ENCODE measurements at regions not wholly inside any gene's neighbourhood (a gene's known extent, or its start where the extent isn't known, plus 50 kb on each side); places are given as distances from the start of the nearest gene placed in this dataset.
"Not testable (repeated sequence)": the region's sequence is repeated elsewhere in the genome, so short reads cannot be mapped to it uniquely, and the experiment has no call there.

GRCh38 chr1:222415441-222415840 is 132.5 kb downstream of the HHIPL2 start:
- DNase-seq, result no peak

GRCh38 chr1:222413991-222414549 is 133.8 kb downstream of the HHIPL2 start:
- no peak for DNase-seq

DNA sequence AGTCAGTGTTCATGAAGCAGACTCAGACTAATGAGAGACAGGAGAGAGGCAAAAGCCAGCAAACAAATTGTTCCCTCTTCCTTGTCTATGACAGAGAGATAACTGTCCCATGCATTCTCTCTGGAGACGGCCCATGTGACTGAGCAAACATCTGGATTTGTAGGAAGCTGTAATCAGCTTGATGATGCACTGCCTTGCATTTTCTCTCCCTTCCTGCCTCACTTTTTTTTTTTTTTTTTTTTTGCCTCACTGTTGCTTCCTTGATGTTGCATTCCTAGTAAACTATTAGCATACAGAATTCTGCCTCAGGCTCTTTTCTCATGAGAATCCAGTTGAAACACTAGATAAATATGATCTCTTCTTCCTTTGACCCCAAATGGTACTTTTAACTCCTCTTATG is 134.5 kb downstream of the HHIPL2 start:
- DNase-seq, result no peak

DNA sequence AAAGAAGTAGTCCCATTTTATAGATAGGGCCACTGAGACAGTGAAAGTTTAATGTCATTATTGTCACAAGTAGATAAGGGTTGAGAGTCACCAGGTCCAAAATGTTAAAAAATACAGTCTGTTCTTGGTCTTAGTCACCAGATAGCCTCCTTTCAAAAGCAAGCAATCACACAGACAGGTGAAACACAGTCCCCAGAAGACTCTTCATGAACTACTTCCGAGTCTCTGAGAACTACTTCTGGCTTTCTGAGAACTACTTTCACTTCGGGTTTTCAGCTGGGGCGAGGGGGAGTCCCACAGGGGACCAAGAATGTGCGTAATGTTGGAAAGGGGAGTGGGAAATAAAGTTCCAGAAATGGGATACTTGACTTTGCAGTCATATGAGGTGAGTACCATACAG is 143.2 kb downstream of the HHIPL2 start:
- peak; percentile 3 for DNase-seq

DNA sequence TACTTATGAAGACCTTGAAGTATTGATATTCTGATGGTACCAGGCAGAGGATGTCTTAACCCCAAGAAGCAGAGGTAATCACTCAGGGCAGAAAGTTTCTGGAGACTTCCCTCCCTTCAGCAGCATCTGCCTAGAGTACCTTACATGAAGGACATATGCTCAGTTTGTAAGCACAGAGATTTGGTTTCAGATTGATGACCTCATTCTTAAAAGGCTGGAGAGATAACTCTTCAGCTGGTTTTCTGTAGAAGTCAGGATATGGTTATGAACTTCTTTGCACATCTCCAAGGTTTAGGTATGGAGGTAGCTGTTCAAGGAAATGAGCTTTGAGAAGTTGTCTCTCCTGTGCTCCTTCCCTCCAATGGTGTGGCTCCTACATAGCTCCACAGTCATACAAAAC is 148.7 kb downstream of the HHIPL2 start:
- no peak for DNase-seq

DNA sequence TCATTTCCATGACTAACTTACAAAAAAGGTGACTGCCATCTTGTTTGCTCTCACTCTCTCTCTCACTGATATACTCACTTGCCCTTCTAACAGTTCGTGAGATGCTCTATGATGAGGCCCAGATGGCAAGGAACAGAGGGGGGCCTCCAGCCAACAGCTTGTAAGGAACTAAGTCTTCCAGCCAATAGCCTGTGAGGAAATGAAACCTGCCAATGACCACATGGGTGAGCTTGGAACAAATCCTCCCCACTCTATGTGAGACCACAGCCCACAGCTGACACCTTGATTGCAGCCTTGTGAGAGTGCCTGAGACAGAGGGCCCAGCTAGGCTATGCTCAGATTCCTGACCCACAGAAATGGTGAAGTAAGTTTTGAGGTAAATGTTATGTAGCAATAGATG is 153.7 kb downstream of the HHIPL2 start:
- DNase-seq, result no peak

DNA sequence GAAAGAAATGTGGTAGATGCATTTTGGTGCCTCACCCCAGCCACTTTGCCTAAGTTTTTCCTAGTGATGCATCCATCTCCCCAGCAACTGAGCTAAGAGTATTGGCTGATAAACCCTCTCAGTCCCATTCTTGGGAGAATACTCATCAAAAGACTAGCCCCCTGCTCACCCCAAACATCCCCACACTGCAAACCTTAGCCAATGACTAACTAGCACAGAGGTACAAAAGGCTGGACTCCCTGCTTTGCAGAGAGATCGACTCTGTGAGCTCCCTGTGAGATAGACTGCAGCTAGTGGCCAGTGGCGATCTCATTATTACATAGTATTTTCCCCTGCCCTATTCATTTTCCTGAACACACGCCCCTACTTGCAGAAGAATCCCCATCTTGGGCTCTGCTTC is 155.3 kb downstream of the HHIPL2 start:
- no peak for DNase-seq

GRCh38 chr1:222390181-222390580 is 157.7 kb downstream of the HHIPL2 start:
- DNase-seq, result no peak

- DNase-seq, result no peak
Measured at GRCh38 chr1:222387007-222387814, 160.7 kb downstream of the HHIPL2 start.

DNA sequence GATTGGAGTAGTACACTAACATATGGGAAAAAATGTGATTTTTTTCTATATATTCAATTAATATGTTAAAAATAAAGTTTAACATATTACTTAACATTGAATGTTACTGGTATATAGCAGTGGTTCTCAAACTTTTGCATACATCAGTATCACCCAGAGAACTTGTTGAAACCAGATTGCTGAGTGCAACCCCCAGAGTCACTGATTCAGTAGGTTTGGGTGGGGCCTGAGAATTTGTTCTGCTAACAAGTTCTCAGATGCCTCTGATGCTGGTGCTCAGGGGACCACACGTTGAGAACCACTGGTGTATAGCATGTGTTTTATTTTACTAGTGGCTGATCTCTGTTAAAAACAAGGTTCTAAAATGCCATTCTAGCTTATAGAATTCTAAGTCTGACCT is 161.9 kb downstream of the HHIPL2 start:
- no peak for DNase-seq

DNA sequence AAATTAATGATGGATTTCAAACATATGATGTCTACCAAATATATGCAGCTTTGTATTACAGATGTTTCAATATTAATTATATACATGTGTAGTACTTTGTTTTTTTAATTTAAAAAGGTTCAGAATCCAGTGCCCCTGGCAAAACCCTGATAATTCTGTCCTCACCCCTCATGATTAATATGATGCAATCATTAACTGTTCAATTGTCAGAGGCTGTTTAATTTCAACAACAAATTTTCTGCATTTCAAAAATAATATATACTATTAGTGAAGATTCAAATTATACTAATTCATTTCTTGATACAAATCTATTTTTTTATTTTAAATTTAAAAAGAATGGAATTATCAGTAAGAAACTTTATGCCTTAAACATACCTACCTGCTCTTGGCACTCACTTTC is 162.6 kb downstream of the HHIPL2 start:
- DNase-seq, result no peak

DNA sequence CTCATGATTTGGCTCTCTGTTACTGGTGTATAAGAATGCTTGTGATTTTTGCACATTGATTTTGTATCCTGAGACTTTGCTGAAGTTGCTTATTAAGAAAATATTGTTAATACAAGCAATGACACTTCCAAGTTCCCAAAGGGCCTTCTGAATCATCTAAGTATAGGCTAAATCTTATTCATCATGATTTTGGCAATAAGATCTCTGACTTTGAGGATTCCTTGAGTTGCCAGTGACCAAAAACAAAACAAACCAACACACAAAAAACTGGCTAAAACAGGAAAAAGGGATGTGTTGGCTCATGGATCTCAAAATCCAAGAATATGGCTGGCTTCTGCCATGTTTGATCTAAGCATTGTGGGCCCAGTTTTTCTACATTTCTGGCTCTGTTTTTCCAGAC is 163.4 kb downstream of the HHIPL2 start:
- no peak for DNase-seq

DNA sequence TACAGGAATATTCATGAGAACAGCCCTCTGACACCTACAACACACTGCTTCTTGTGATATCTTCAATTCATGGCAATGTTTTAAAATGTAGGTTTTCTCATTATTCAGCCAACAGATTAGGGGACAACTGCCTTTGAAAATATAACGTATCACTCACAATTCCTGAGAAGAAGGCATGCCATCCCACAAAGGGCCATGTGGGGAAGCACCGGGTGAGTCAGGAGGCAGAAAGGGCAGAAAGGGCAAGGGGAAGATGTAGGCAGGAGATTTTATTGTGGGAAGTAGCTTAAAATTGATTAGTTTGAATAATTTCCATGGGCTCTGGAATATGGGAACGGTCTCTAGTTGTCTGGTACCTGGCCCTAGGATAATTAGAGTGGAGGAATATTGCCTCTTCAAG is 165.7 kb downstream of the HHIPL2 start:
- no peak for DNase-seq

DNA sequence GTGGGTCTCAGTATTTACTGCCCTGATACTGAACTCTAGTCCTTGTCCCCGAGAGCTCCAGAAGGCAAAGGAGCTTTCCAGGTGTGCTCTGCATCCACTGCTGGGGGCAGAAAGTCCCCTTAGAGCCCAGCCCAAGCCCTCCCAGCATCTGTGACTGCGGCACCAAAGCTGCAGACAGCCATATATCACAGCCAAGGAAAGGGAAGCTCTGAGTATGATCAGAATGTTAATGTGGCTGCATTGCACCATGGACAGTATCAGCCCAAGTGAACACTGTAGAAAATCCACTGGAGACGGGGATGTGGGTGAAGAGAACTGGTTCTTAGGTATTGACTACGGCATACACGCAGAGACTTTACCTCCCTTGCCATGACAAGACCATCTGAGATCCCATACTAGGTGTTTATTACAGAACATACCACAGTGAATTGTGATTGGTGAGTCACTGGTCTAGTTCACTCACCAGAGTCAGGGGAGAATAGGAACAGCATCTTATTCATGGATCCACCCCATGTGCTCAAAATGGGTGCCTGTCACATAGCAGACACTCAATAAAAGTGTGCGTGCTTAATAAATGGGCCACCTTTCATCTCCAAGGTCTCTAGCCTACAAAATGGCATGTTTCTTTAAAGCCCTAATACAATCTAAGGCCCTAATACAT is 170.3 kb downstream of the HHIPL2 start:
- DNase-seq, result no peak

DNA sequence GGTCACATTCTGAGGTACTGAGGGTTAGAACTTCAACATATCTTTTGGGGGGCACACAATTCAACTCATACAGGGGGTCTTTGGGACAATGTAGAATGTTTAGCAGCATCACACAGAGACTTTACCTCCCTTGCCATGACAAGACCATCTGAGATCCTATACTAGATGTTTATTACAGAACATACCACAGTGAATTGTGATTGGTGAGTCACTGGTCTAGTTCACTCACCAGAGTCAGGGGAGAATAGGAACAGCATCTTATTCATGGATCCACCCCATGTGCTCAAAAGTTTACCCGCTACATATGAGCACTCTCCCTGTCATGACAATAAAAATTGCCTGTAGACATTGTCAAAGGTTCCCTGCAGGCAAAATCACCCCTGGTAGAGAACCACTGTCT is 171.1 kb downstream of the HHIPL2 start:
- DNase-seq, result not testable (repeated sequence)

GRCh38 chr1:222375701-222376100 is 172.2 kb downstream of the HHIPL2 start:
- no peak for DNase-seq

DNA sequence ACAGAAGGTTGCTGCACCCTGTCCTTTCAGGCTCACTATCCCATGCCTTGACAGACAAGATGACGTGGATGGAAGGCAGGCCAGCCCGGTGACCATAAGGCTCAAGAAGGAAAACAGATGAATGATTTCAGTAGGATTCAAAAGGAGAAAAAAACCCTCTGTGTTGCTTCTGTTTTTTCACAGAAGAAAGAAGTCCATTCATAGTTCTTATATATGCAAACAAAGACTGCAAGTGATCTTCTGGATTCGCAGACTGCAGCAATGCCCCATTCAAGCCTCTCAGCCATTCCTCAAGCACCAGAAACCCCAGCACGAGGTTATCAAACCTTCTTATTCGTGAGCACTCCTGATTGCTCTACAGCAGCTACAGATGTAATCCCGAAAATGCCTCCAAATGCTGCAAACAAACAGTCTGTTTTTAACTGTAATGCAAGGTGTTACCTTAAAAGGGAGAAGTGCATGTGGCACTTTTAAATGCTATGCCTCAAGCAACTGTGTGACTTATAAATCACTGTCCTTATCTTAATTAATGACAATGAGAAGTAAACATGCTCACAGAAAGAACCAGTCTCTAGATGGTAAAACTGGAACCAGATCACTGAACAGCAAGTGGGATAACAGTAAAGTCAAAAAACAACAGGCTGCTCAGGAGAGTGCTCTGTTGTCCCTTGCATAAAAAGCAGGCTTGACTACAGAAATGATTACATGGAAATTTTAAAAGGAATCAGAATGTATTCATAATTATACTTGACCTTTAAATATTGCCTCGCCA is 173.9 kb downstream of the HHIPL2 start:
- no peak for DNase-seq

DNA sequence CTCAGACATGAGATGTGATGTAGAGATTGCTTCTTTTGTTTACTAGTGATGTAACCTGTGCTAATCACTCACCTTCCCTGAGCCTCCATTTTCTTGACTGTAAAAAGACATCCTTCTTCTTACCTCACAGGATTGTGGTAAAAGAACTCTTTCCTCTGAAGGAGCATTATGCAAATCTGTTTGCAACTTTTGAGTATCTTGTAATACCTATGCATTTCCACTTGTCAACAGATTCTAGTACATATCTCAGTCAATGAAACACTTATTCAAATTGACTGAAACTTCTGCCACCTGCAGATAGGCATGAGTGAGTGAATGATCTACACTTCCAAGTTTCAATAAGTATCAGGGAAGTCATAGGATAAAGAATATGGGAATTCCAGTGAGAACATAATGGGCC is 174.7 kb downstream of the HHIPL2 start:
- no peak for DNase-seq

DNA sequence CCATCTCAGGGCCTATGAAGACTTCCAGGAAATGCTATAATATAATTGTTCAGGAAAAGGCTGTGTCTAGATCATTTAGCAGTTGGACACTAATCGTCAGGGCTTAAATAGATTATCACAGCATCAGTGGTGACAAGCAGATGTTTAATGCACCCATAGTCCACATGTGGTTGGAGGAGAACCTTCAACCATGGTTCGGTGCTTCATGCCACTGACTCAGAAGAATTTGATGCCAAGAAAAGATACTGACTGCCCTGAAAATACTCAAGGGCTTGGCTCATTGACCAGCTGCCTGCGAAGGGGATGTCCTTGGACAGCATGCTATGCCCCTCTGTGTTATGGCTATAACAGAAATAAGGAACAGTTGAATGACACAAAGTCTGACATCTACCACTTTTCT is 175.7 kb downstream of the HHIPL2 start:
- no peak for DNase-seq

DNA sequence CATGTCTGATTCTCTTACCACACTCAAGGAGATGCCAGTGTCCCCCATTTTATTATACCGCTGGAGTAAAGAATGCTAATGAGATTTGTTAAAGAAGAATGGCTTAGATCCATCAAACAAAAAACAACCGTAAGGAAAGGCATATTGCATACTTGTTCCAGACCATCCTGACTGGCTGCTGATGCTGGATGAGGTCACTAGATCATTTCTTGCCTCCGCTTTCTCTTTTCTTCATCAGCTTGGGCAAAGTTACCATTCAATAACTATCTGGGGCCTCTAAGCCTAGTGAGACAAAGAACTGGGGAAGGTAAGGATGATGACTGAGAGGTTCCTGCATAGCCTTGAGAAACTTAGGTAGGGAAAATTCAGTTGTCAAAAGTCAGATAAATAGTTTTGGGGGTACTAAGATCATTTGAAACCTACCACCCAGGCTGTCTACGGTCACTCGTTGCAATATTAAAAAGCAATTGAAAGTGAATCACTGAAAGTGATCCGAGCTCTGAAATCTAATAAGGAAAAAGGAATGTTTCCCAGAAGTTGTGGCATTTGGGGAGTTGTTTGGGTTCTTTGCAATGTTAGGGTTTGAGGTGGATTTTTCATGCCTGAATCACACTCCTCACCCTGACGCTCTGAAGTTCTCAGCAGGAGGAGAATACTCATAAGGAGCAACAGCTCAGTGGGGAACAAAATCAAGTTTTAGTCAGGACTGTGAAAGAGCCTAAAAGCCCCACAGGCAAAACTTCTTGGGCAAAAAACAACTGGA is 176.8 kb downstream of the HHIPL2 start:
- no peak for DNase-seq

DNA sequence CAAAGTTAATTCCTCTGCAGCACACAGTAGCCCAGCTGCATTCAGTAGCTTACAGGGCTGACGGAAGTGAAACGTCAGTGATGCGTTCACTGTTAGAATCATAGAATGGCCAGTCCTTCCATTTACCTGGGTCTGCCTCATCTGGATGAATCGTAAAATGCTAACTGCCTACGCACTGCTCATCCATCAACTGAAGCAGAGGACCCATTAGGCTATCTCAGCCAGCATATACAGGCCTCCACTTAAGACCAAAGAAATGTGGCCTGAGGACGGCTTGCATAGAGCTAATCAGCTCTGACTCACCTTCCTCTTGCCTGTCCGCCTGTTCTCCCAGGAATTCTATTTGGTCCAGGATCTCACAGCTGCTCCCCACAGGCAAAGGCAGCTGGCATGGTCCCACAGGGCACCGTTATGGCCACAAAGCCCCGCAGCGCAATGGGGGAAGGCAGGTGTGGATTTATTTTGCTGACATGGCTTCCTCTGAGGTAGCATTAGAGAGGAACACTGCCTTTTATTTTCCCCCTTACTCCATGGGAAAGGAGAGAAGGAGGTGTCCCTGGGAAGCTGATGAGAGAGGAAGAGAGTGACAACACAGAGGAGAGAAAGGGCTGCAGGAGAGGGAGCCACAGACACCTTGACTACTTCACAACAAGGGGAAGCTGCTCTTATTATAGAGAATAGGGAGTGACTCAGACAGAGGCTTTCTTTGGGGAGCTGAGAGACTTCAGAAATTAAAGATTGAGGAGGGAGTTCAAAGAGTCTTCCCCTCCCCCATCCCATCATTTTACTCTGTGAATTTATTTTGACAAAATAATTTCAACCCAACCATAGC is 177.6 kb downstream of the HHIPL2 start:
- no peak for DNase-seq

GRCh38 chr1:222369148-222369547 is 178.8 kb downstream of the HHIPL2 start:
- DNase-seq, result no peak
